ENCODE measurements at regions not wholly inside any gene's neighbourhood (a gene's known extent, or its start where the extent isn't known, plus 50 kb on each side); places are given as distances from the start of the nearest gene placed in this dataset.
A peak's percentile ranks its signal among the peaks of the same experiment; 100 is the strongest.

DNA sequence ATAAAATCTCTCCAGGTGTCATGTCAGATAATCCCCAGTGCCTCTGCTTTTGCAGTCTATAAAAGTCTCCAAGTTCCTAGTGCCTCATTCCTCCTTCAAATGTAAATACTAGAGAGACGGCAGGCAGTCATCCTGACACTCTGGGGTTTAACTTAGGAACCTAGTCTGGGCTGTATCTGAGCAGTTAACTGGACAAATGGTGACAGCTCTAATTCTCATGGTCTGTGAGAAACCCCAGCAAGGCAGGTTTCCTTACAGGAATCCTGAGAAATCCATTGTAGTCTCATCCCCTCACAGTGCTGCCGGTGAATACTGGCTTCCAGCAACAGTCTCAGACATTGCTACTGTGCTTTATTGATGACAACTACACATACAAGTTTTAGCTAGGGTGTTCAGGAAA, 246.8 kb downstream of the SNCA start:
- H3K27ac Mint-ChIP-seq = no peak overlapping the region
- peaks cover 40% of the 10 kb centered on the region for H3K27me3 Mint-ChIP-seq (ENCODE audit: insufficient read depth)
- WGBS, 2 experiments (ENCODE audit: insufficient coverage in 1 of 2, insufficient read length in 1 of 2) = 27 to 51% methylated on average over 1 to 2 of the region's 2 CpGs
- no peaks in the 10 kb centered on the region for H3K27me3 ChIP-seq (ENCODE audit: control insufficient read depth, insufficient read depth, low read length, poor library complexity, severe bottlenecking)
- no peak overlapping the region for H3K4me3 Mint-ChIP-seq
- no peaks in the 10 kb centered on the region for H3K4me1 ChIP-seq (ENCODE audit: control insufficient read depth, insufficient read depth, low read length)
- H3K27ac ChIP-seq (ENCODE audit: low read depth, low read length) = no peak overlapping the region
- peak; percentile 45 for DNase-seq
- H3K4me3 ChIP-seq (ENCODE audit: low read length) = no peak overlapping the region
- H3K36me3 ChIP-seq (ENCODE audit: control insufficient read depth, insufficient read depth, low read length) = no peaks in the 10 kb centered on the region
- peaks cover 2% of the 10 kb centered on the region for H3K36me3 Mint-ChIP-seq (ENCODE audit: low read depth)
- peaks cover 12% of the 10 kb centered on the region for H3K9me3 ChIP-seq (ENCODE audit: control insufficient read depth, low read length)
- H3K9ac ChIP-seq (ENCODE audit: extremely low read depth, low read length, poor library complexity, severe bottlenecking) = no peak overlapping the region
- peaks cover 9% of the 10 kb centered on the region for H3K4me1 Mint-ChIP-seq
- H3K9me3 Mint-ChIP-seq = peaks cover 10% of the 10 kb centered on the region
- no peak for TF ChIP-seq CTCF (conservative IDR thresholded peaks at IDR 0.05)

DNA sequence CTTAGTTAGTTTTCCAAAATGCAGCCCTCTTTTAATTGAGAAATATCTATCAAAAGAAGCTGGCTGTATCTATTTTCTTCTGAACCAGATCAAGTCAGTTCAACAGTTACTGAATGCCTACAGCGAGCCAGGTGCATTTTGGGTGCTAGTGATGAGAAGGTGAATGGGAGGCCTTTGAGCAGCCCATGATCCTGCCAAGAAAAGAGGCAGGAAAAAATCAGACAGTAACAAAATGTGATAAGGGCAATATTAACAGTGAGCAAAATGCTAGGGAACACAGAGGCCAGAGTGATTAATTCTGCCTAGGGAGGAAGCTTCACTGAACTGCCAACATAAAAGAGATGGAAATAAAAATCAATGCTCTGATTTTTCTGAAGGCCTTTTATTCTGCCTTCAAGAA, 248.5 kb downstream of the SNCA start:
- Mint-ChIP-seq H3K36me3 (ENCODE audit: low read depth) (peaks cover 2% of the 10 kb centered on the region), H3K9me3 (peaks cover 10% of the 10 kb centered on the region), H3K27me3 (ENCODE audit: insufficient read depth) (peaks cover 35% of the 10 kb centered on the region), H3K27ac (no peak overlapping the region), H3K4me1 (peaks cover 9% of the 10 kb centered on the region), H3K4me3 (no peak overlapping the region)
- Histone ChIP-seq H3K9me3 (ENCODE audit: control insufficient read depth, low read length) (peaks cover 12% of the 10 kb centered on the region), H3K4me3 (ENCODE audit: low read length) (no peak overlapping the region), H3K27ac (ENCODE audit: low read depth, low read length) (no peak overlapping the region), H3K4me1 (ENCODE audit: control insufficient read depth, insufficient read depth, low read length) (no peaks in the 10 kb centered on the region), H3K27me3 (ENCODE audit: control insufficient read depth, insufficient read depth, low read length, poor library complexity, severe bottlenecking) (no peaks in the 10 kb centered on the region), H3K9ac (ENCODE audit: extremely low read depth, low read length, poor library complexity, severe bottlenecking) (no peak overlapping the region), H3K36me3 (ENCODE audit: control insufficient read depth, insufficient read depth, low read length) (no peaks in the 10 kb centered on the region)
- TF ChIP-seq CTCF (conservative IDR thresholded peaks at IDR 0.05) = no peak
- WGBS, 2 experiments (ENCODE audit: insufficient coverage in 1 of 2, insufficient read length in 1 of 2) = 92 to 100% methylated on average over 1 of the region's 1 CpG
- DNase-seq = no peak

DNA sequence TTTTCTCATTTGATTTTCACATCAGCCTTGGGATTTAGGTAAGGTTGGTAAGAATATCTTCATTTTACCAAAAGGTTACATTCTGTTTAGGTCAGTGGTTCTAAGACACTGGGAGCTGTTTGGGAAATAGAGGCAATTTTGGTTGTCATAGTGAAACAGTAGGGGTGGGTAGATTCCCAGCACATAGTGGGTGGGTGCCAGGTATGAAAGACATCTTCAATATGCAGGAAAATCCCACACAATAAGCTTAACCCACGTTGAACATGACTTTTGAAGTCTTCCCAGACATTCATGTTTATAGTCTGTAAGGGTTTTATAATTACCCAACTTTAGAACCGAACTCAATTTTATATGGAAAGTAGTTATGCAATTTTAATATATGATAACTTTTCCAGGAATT, 249.6 kb downstream of the SNCA start:
- H3K4me1 ChIP-seq (ENCODE audit: control insufficient read depth, insufficient read depth, low read length) = no peaks in the 10 kb centered on the region
- no peaks in the 10 kb centered on the region for H3K36me3 ChIP-seq (ENCODE audit: control insufficient read depth, insufficient read depth, low read length)
- Mint-ChIP-seq H3K9me3 (peaks cover 9% of the 10 kb centered on the region), H3K4me1 (peaks cover 9% of the 10 kb centered on the region), H3K4me3 (no peak overlapping the region), H3K27ac (no peak overlapping the region), H3K27me3 (ENCODE audit: insufficient read depth) (peaks cover 35% of the 10 kb centered on the region), H3K36me3 (ENCODE audit: low read depth) (peaks cover 2% of the 10 kb centered on the region)
- peaks cover 12% of the 10 kb centered on the region for H3K9me3 ChIP-seq (ENCODE audit: control insufficient read depth, low read length)
- no peaks in the 10 kb centered on the region for H3K27me3 ChIP-seq (ENCODE audit: control insufficient read depth, insufficient read depth, low read length, poor library complexity, severe bottlenecking)
- 80% methylated on average over 2 of the region's 2 CpGs; no CpG with 5 or more reads in 1 of the 2 experiments for WGBS, 2 experiments (ENCODE audit: insufficient coverage in 1 of 2, insufficient read length in 1 of 2)
- no peak for TF ChIP-seq CTCF (conservative IDR thresholded peaks at IDR 0.05)
- no peak overlapping the region for H3K9ac ChIP-seq (ENCODE audit: extremely low read depth, low read length, poor library complexity, severe bottlenecking)
- H3K4me3 ChIP-seq (ENCODE audit: low read length) = no peak overlapping the region
- DNase-seq = no peak
- H3K27ac ChIP-seq (ENCODE audit: low read depth, low read length) = no peak overlapping the region
